Muscle of leg (tissue), 3 donors: ENCODE measurements at regions not wholly inside any gene's neighbourhood (a gene's known extent, or its start where the extent isn't known, plus 50 kb on each side); places are given as distances from the start of the nearest gene placed in this dataset.

Source experiments
- DNase-seq: peaks from one replicate; pipeline ENCODE4 v3.0.0; 2013
- H3K27ac ChIP-seq: one replicate; pipeline ENCODE4 v1.5.1; 2013; ENCODE audit warnings: mild to moderate bottlenecking, low read length, control low read depth
- H3K27me3 ChIP-seq: one replicate; pipeline ENCODE4 v1.6.1; 2013; ENCODE audit warnings: low read length; ENCODE audit not compliant: control insufficient read depth, insufficient read depth
- H3K36me3 ChIP-seq: one replicate; pipeline ENCODE4 v1.6.1; 2013; ENCODE audit warnings: low read length; ENCODE audit not compliant: control insufficient read depth, insufficient read depth
- H3K4me1 ChIP-seq: one replicate; pipeline ENCODE4 v1.6.1; 2013; ENCODE audit warnings: low read length; ENCODE audit not compliant: control insufficient read depth, insufficient read depth
- H3K4me3 ChIP-seq: one replicate; pipeline ENCODE4 v1.5.1; 2013; ENCODE audit warnings: low read length, control low read depth
- H3K9me3 ChIP-seq: replicated peaks from 2 replicates; pipeline ENCODE4 v1.6.1; 2013; ENCODE audit warnings: low read depth, low read length; ENCODE audit not compliant: control insufficient read depth
- WGBS: methylation state at CpG from one replicate; pipeline ENCODE4 v1.1.5; 2013; ENCODE audit warnings: missing lambda C conversion rate; ENCODE audit not compliant: insufficient coverage; 5-methylcytosine and 5-hydroxymethylcytosine counted together

DNA sequence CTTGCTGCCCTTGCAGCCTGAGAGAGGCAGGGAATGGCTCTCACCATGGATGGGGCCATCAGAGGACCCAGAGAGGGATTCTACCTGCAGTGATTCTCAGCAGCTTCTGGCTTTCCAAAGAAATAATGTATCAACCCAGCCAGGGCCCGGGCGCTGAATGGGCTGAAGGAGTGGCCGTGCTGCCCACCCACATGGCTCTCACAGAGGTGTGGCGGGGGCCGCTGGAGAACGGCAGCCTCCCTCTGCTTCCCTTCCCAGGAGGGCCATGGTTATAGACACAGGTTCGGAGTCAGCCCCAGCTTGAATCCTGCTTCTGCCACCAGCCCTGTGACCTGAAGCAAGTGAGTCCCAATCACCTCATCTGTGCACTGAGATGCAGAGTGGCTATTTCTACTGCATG lies 82.7 kb downstream of the THAP12 start:
- WGBS = 89% methylated on average over 6 of the region's 7 CpGs

DNA sequence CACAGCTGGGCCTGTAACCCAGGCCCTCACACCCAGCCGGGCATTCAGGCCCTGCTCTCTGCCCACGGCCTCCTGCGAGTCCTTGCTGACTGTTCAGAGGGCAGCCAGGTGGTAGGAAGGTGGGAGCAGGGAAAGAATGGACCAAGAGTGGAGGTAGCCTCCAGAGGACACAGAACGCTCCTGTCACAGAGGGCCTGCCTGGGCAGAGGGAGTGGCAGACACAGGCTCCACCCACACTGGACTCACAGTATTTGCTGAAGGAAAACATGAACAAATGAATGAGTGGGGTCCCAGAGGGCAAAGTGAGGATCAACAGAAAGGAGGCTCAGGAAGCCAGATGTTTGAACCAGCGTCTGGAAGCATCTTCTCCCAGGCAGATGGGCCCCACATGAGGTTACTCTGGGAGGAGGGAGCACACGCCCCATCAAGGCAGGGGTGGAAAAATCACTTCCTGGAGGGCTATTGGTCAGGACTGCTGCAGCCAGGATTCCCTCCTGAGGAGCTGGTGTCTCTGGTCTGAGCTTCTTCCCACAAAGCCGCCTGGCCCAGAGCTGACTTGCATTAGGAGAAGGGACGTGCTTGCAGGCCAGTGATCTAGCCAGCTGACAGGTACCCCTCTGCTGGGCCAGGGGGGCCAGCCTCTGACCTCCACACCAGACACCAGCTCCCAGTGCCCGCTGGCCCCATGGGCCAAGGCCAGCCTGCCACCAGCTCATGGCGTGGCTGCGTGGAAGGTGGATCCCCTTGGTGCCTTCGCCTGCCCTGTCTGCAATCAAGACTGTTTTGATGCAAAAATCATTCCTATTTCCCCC lies 84.0 kb downstream of the THAP12 start:
- Histone ChIP-seq H3K9me3 (no peaks in the 10 kb centered on the region), H3K27me3 (no peaks in the 10 kb centered on the region), H3K4me3 (no peak overlapping the region), H3K4me1 (peaks cover 13% of the 10 kb centered on the region), H3K27ac (no peak overlapping the region), H3K36me3 (no peaks in the 10 kb centered on the region)
- 64% methylated on average over 7 of the region's 12 CpGs for WGBS
- no peak for DNase-seq

More for the DNA sequence above, 82.7 kb downstream of the THAP12 start:
- peaks cover 3% of the 10 kb centered on the region for H3K4me1 ChIP-seq
- H3K27ac ChIP-seq = no peak overlapping the region
- H3K27me3 ChIP-seq = no peaks in the 10 kb centered on the region
- DNase-seq = no peak
- H3K36me3 ChIP-seq = no peaks in the 10 kb centered on the region
- H3K4me3 ChIP-seq = no peak overlapping the region
- no peaks in the 10 kb centered on the region for H3K9me3 ChIP-seq

DNA sequence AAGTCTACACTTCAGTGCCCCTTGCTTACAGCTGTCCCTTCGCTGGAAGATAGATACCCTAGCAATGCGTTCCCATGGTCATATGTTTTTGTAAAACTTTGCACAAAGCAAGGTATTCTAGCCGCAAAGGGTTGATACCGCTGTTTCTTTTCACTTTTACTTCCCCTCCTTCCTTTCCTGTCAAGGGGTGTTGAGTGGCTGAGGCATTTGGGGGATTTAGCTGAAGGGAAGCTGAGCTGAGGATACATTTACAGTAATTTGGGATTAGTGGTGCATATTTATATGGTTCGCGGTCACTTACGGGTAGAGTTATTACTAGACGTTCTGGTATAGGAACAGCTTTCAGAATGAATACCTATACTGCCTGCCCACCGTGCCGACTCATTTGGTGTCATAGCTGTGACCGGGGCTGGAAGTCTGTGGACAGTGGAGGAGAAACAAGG lies 86.9 kb upstream of the WNT11 start:
- Histone ChIP-seq H3K4me1 (peaks cover 20% of the 10 kb centered on the region), H3K27ac (no peak overlapping the region), H3K27me3 (no peaks in the 10 kb centered on the region), H3K4me3 (no peak overlapping the region), H3K9me3 (no peaks in the 10 kb centered on the region), H3K36me3 (no peaks in the 10 kb centered on the region)
- no peak for DNase-seq
- 80% methylated on average over 1 of the region's 11 CpGs for WGBS

DNA sequence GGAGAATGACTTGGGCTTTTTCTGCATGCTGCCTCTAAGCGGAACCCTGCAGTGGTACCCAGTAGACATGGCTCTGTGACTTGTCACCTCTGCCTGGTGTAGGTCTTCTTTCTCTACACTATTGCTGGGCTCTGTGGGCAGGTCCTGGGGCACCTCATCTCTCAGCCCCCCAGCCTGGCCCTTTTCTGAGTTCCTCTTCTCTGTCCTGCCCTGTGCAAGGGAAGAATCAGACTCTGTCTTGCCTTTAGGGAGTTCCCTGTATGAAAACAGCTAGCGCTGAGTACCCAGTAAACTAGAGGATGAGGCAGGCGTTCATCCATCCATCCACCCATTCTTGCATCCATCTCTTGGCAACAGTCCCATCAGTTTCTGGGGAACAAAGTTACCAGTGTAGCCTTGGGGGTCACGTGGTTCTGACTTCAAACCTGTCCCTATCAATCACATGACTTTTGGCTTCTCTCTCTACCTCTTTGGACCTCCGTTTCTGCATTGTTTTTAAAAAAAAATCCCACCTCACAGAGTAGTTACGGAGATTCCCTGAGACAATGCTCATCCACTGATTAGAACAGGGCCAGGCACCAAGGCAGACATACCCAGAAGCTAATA lies 86.4 kb upstream of the WNT11 start:
- Histone ChIP-seq H3K4me3 (no peak overlapping the region), H3K27me3 (no peaks in the 10 kb centered on the region), H3K4me1 (peaks cover 25% of the 10 kb centered on the region), H3K36me3 (no peaks in the 10 kb centered on the region), H3K9me3 (no peaks in the 10 kb centered on the region), H3K27ac (no peak overlapping the region)
- 72% methylated on average over 6 of the region's 6 CpGs for WGBS
- DNase-seq = no peak

DNA sequence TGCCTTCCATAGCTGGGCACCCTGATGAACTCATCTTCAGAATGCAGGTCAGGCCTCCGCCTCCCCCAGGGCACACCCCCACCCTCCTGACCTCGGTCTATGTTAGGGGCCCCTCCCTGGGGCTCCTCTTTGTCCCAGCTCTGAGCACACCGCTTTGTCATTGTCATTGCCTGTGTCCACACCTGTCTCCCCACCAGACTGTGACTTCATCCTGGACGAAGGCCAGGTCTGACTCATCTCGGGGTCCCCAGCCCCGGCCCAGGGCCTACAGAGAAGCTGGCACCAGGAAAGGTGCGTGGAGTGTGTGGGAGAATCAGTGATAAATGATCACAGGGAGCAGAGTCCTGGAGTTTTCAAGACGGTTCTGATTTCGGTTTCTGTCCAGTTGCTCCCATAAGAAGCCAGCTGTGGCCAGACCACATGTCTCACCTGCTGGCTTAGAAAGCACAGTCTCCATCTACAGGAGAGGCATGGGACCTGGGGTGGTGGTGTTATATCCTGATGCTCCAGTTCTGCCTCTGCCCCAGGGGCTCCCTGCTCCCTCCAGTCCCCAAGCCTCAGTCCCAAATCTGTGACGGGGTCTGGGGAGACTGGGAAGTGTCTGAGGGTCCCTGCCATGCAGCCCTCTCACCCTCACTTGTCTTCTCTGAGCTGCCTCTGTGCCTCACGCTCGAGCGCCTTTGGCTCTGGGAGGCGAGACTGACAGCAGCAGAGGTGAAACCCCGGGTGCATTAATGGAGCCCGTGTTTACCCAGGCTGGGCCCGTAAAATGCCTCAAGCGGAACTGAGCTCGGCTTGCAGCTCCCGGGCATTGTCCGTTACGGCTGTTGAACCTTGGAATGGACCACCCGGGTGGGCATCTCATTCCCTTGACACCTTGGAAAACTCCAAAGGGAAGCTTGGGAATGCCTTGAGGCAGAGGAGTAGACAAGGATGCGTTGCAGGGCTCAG lies 85.5 kb upstream of the WNT11 start:
- 69% methylated on average over 21 of the region's 24 CpGs for WGBS
- DNase-seq = no peak
- no peak overlapping the region for H3K27ac ChIP-seq

DNA sequence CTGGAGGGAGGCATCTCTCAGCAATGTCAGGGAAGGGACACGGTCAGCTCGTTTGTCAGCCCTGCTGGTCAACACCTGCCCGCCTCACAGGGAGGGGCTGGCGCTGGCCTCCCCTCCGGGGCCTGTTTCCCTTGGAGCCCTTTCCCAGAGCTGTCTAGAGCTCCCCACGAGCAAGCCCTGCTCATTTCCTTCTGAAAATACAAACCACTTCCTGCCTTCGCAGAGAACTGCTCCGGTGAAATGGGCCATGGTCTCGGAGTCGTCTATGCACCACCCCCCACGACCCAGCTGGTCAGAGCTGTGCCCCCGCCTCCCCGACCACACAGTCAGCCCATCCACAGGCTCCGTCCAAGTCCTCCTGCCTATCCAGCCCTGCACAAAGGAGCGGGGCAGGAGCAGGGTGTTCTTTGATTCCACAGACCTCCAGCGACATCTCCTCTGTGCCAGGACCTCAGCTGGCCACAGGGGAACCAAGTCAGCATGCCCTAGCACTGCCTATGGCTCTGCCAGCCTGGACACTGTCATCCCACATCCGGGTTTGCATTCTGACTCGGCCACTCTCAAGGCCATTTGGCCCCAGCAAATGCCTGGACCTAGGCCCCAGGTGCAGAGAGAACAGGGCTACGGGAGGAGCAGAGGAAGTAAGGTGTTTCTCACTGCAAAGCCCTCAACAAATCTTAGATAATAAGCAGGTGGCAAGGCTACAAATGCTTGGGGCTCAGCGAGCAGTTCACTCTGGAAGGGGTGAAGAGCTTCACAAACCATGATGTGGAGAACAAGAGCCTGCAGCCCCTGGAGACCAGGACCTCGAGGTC lies 82.1 kb upstream of the WNT11 start:
- peaks cover 28% of the 10 kb centered on the region for H3K4me1 ChIP-seq
- no peak for DNase-seq
- no peaks in the 10 kb centered on the region for H3K36me3 ChIP-seq
- H3K4me3 ChIP-seq = no peak overlapping the region
- H3K9me3 ChIP-seq = no peaks in the 10 kb centered on the region
- H3K27ac ChIP-seq = no peak overlapping the region
- no peaks in the 10 kb centered on the region for H3K27me3 ChIP-seq
- WGBS = 36% methylated on average over 20 of the region's 21 CpGs

More for the DNA sequence above, 85.5 kb upstream of the WNT11 start:
- H3K4me3 ChIP-seq = no peak overlapping the region
- no peaks in the 10 kb centered on the region for H3K36me3 ChIP-seq
- no peaks in the 10 kb centered on the region for H3K9me3 ChIP-seq
- peaks cover 28% of the 10 kb centered on the region for H3K4me1 ChIP-seq
- H3K27me3 ChIP-seq = no peaks in the 10 kb centered on the region

DNA sequence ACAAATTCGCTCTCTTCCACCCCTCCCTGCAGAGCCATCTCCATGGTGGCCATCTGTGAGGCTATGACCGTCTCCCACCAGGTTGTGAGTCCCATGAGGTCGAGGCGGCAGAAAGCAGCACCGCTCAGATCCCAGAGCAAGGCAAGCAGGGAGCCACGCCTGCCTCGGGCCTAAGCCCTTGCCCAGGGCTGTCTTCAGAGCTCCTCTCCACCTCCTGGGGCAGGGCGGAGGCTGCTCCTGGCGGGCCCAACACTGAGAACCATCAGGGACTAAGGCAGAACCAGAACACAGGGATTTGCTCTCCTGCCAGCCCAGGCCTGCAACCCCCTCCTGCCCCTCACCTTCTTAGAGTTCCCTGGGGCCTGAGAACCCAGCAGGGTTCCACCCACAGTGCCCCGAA lies 80.9 kb upstream of the WNT11 start:
- Histone ChIP-seq H3K36me3 (no peaks in the 10 kb centered on the region), H3K4me1 (peaks cover 24% of the 10 kb centered on the region), H3K4me3 (no peak overlapping the region), H3K27ac (no peak overlapping the region), H3K27me3 (peaks cover 3% of the 10 kb centered on the region), H3K9me3 (no peaks in the 10 kb centered on the region)
- DNase-seq = no peak
- WGBS = 80% methylated on average over 10 of the region's 10 CpGs

DNA sequence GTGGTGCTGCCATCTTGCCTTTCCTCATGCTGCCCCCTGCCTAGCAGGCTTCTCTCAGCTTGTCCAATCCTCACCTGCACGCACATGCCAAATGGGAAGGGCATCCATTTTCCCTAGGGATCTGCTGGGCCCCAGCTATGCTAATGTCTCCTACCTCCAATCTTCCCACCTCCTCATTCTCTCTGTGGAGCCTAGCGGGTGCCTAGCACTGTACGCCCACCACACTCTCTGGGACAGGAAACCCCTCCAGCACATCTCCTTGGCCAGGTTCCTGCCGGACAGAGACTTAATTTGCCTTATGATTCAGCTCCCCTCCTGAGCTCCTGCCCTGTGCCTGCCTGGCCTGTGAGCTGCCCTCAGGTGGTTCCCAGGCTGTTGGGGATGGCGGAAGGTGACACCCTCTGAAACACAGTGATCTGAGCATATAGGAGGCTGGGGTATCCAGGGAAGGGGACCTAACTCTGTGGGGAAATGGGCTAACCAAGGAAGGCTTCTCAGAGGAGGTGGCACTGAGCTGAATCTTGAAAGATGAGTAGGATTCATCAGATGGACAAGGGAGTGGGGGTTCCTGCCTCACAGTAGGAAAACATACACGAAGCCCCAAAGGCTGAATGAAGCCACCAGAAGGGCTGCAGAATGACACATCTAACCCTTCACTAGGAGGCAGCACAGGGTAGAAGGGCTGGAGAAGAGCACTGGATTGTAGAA lies 79.2 kb upstream of the WNT11 start:
- H3K27me3 ChIP-seq = peaks cover 3% of the 10 kb centered on the region
- H3K36me3 ChIP-seq = no peaks in the 10 kb centered on the region
- peaks cover 16% of the 10 kb centered on the region for H3K4me1 ChIP-seq
- no peaks in the 10 kb centered on the region for H3K9me3 ChIP-seq
- WGBS = 71% methylated on average over 5 of the region's 6 CpGs
- no peak overlapping the region for H3K27ac ChIP-seq
- no peak for DNase-seq
- no peak overlapping the region for H3K4me3 ChIP-seq

DNA sequence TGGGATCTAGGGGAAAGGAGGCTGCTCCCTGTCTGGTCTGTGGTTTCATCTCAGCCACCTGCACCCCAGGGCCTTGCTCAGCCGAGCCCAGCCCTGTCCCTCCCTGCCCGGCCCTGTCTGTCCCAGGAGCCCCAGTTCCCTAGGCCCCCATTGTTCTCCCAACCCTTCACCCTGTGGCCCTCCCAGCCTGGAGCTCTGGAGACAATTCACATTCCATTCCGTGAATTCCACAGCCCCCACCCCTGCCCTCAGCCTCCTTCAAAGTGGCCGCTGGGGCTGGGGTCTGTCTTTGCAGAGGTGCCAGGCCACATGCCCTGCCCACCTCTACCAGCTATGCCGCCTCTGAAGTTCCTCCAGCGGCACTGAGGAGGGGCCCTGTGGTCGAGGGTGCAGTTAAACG lies 77.9 kb upstream of the WNT11 start:
- Histone ChIP-seq H3K27me3 (peaks cover 3% of the 10 kb centered on the region), H3K9me3 (no peaks in the 10 kb centered on the region), H3K4me1 (peaks cover 16% of the 10 kb centered on the region), H3K4me3 (no peak overlapping the region), H3K27ac (no peak overlapping the region), H3K36me3 (no peaks in the 10 kb centered on the region)
- DNase-seq = no peak
- 79% methylated on average over 8 of the region's 8 CpGs for WGBS
